B cell (primary cell): ENCODE measurements at regions not wholly inside any gene's neighbourhood (a gene's known extent, or its start where the extent isn't known, plus 50 kb on each side); places are given as distances from the start of the nearest gene placed in this dataset.

Experiments used
- EZH2 ChIP-seq: IDR thresholded peaks from 2 replicates; pipeline ENCODE4 v1.6.1; 2012; ENCODE audit warnings: borderline replicate concordance, low read depth, mild to moderate bottlenecking, moderate library complexity, low read length; ENCODE audit not compliant: insufficient read depth, poor library complexity, severe bottlenecking
- TF ChIP-seq, protein P1 (sequence below): fragments of 200-600 bp; IDR thresholded peaks from one replicate; pipeline ENCODE4 v1.8.0; 2022; ENCODE audit warnings: antibody characterized with exemption, mild to moderate bottlenecking

DNA sequence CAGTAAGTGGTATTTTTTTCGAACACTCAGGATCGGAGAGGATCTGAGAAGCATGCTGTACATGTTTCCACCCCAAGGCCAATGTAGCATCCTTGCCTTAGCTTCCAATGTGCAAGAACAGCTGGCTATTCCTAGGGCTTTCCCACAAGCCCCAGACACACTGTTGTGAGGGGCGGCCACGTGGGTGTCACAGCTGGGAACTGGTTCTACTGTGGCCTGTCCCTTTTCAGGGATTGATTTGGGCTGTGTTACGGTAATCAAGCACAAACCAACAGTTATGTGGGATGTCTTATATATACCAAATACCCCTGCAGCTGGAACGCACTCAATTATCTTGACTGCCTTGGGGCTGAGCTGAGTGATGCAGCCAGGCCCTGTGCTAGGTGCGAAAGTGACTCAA is 116.3 kb upstream of the CXCR4 start:
- TF ChIP-seq, protein P1, sequence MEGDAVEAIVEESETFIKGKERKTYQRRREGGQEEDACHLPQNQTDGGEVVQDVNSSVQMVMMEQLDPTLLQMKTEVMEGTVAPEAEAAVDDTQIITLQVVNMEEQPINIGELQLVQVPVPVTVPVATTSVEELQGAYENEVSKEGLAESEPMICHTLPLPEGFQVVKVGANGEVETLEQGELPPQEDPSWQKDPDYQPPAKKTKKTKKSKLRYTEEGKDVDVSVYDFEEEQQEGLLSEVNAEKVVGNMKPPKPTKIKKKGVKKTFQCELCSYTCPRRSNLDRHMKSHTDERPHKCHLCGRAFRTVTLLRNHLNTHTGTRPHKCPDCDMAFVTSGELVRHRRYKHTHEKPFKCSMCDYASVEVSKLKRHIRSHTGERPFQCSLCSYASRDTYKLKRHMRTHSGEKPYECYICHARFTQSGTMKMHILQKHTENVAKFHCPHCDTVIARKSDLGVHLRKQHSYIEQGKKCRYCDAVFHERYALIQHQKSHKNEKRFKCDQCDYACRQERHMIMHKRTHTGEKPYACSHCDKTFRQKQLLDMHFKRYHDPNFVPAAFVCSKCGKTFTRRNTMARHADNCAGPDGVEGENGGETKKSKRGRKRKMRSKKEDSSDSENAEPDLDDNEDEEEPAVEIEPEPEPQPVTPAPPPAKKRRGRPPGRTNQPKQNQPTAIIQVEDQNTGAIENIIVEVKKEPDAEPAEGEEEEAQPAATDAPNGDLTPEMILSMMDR = no peak
- no peak for TF ChIP-seq EZH2
